ENCODE measurements at regions not wholly inside any gene's neighbourhood (a gene's known extent, or its start where the extent isn't known, plus 50 kb on each side); places are given as distances from the start of the nearest gene placed in this dataset.

DNA sequence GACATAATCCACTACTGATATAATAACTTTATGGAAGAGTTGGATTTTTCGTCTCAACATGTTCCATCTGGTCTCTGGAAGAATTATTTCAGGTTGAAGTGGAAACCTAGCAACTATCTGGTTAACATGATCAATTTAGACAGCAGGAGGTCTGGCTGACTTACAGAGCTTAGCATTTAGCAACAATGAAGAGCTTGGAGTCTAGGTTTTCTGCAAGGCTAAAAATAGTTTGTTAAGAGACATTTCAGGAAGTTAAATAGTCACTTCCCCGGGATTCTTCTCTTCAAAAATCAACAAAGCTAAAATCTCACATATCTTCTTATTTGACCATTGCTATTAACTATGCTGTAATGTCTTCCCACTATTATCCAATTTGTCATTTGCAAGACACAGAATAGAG lies 418.6 kb upstream of the DIPK2B start:
- ATAC-seq (ENCODE audit: low read depth) (no peak), DNase-seq (peak; percentile 28)
- CTCF ChIA-PET = interaction anchor here (0.8 kb wide), 1 partner anchor 14 kb away, joined by 3 read pairs; no protein-coding TSS in a partner anchor
- Histone ChIP-seq H3K9me1 (ENCODE audit: insufficient read depth, low read length) (peaks cover 2% of the 10 kb centered on the region; the same call in 1 of the 2 replicates), H3K4me2 (ENCODE audit: low read depth, low read length) (no peak overlapping the region; the same call in 1 of the 2 replicates), H2BK120ac (ENCODE audit: low read depth, low read length) (peak overlapping the region; percentile 48; the same call in 1 of the 2 replicates), H3K79me1 (ENCODE audit: low read depth in 1 of 2, low read length in 2 of 2) (no peaks in the 10 kb centered on the region), H2BK5ac (ENCODE audit: low read depth, low read length, poor library complexity, severe bottlenecking) (peak overlapping the region; percentile 53), H3K9me3 (ENCODE audit: control insufficient read depth, insufficient read depth, low read length) (peaks cover 6% of the 10 kb centered on the region), H4K8ac (ENCODE audit: low read depth in 2 of 2, low read length in 2 of 2) (peak overlapping the region in 1 of 2 experiments; percentile 1; a peak in 1 of 4 replicates), H3K9ac (ENCODE audit: low read depth, low read length) (no peak overlapping the region), H3K14ac (replicated peaks; ENCODE audit: low read depth, low read length) (peak overlapping the region; percentile 5; the same call in 1 of the 2 replicates), H3K4me3 (ENCODE audit: insufficient read depth, low read depth, low read length) (no peak overlapping the region), H3K18ac (ENCODE audit: low read depth, low read length) (peak overlapping the region; percentile 56; the same call in 1 of the 2 replicates), H3K23ac (ENCODE audit: low read depth, low read length) (no peak overlapping the region), H3K36me3 (ENCODE audit: control insufficient read depth, insufficient read depth, low read length) (no peaks in the 10 kb centered on the region), H3K27me3 (ENCODE audit: control insufficient read depth, insufficient read depth, low read length) (no peaks in the 10 kb centered on the region), H2BK15ac (ENCODE audit: low read depth, low read length) (0 out of 3 replicates have a peak overlapping the region, but pooled peaks have one; percentile 7), H3K27ac (ENCODE audit: insufficient read depth, low read length) (peak overlapping the region; percentile 27; the same call in 1 of the 2 replicates), H2AFZ (replicated peaks; ENCODE audit: low read length, poor library complexity) (no peak overlapping the region), H4K5ac (ENCODE audit: low read depth, low read length) (no peak overlapping the region), H3K4ac (ENCODE audit: low read depth, low read length) (peak overlapping the region; percentile 14; the same call in 1 of the 2 replicates), H4K91ac (ENCODE audit: insufficient read depth, low read depth, low read length) (no peak overlapping the region), H4K20me1 (ENCODE audit: insufficient read depth, low read length) (no peaks in the 10 kb centered on the region), H3K4me1 (ENCODE audit: control insufficient read depth, insufficient read depth, low read length) (peaks cover 2% of the 10 kb centered on the region; the same call in 1 of the 2 replicates), H3K56ac (ENCODE audit: extremely low read depth, insufficient read depth, low read length) (no peak overlapping the region), H2BK20ac (ENCODE audit: low read depth, low read length) (peak overlapping the region; percentile 22; the same call in 1 of the 2 replicates), H2AK5ac (ENCODE audit: low read depth, low read length) (no peak overlapping the region), H2AK9ac (replicated peaks; ENCODE audit: low read depth, low read length, poor library complexity) (no peak overlapping the region)
- WGBS, 2 experiments (ENCODE audit: extremely low coverage in 2 of 2, insufficient read length in 1 of 2) = no CpG with 5 or more reads among the region's 2 CpGs
- TF ChIP-seq MXI1 (IDR thresholded peaks at IDR 0.05; ENCODE audit: borderline replicate concordance, low read depth, low read length) (no peak), NFE2L2 (IDR thresholded peaks at IDR 0.05; ENCODE audit: low read depth, low read length) (no peak), SMC3 (IDR thresholded peaks at IDR 0.05; ENCODE audit: low read depth, low read length) (no peak), POLR2A (IDR thresholded peaks at IDR 0.05; ENCODE audit: low read depth, low read length) (no peak), RCOR1 (IDR thresholded peaks at IDR 0.05; ENCODE audit: insufficient replicate concordance, low read length) (no peak), FOS (IDR thresholded peaks at IDR 0.05; ENCODE audit: low read depth, low read length) (no peak), CEBPB (IDR thresholded peaks at IDR 0.05; ENCODE audit: low read depth, low read length) (no peak), MAFK (IDR thresholded peaks at IDR 0.05; ENCODE audit: low read depth, low read length) (no peak)
- TF ChIP-seq, protein P1, sequence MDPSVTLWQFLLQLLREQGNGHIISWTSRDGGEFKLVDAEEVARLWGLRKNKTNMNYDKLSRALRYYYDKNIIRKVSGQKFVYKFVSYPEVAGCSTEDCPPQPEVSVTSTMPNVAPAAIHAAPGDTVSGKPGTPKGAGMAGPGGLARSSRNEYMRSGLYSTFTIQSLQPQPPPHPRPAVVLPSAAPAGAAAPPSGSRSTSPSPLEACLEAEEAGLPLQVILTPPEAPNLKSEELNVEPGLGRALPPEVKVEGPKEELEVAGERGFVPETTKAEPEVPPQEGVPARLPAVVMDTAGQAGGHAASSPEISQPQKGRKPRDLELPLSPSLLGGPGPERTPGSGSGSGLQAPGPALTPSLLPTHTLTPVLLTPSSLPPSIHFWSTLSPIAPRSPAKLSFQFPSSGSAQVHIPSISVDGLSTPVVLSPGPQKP (IDR thresholded peaks at IDR 0.05; ENCODE audit: borderline replicate concordance, low read depth, low read length) = no peak
- TF ChIP-seq, protein P2, sequence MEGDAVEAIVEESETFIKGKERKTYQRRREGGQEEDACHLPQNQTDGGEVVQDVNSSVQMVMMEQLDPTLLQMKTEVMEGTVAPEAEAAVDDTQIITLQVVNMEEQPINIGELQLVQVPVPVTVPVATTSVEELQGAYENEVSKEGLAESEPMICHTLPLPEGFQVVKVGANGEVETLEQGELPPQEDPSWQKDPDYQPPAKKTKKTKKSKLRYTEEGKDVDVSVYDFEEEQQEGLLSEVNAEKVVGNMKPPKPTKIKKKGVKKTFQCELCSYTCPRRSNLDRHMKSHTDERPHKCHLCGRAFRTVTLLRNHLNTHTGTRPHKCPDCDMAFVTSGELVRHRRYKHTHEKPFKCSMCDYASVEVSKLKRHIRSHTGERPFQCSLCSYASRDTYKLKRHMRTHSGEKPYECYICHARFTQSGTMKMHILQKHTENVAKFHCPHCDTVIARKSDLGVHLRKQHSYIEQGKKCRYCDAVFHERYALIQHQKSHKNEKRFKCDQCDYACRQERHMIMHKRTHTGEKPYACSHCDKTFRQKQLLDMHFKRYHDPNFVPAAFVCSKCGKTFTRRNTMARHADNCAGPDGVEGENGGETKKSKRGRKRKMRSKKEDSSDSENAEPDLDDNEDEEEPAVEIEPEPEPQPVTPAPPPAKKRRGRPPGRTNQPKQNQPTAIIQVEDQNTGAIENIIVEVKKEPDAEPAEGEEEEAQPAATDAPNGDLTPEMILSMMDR (conservative IDR thresholded peaks at IDR 0.05; ENCODE audit: low read depth, low read length) = no peak
- TF ChIP-seq, protein P3, sequence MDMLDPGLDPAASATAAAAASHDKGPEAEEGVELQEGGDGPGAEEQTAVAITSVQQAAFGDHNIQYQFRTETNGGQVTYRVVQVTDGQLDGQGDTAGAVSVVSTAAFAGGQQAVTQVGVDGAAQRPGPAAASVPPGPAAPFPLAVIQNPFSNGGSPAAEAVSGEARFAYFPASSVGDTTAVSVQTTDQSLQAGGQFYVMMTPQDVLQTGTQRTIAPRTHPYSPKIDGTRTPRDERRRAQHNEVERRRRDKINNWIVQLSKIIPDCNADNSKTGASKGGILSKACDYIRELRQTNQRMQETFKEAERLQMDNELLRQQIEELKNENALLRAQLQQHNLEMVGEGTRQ (IDR thresholded peaks at IDR 0.05; ENCODE audit: low read depth, low read length) = no peak
- intact Hi-C loops (cut with micrococcal nuclease) (no loop called here), in situ Hi-C loops (cut with MboI; ENCODE audit: low sequenced_read_pairs) (no loop called here), dilution Hi-C loops (cut with HindIII; ENCODE audit: low sequenced_read_pairs, unreplicated experiment) (no loop called here)
- POLR2A ChIA-PET (ENCODE audit: unreplicated experiment) = no interaction called here
- no TSS peak for BruUV-seq (replicated peaks)

Data from IMR-90 (cell line).